CD4-positive, alpha-beta T cell (primary cell): ENCODE measurements at regions not wholly inside any gene's neighbourhood (a gene's known extent, or its start where the extent isn't known, plus 50 kb on each side); places are given as distances from the start of the nearest gene placed in this dataset.
"Not testable (repeated sequence)": the region's sequence is repeated elsewhere in the genome, so short reads cannot be mapped to it uniquely, and the experiment has no call there.

Experiments
- ATAC-seq: fragments of 200-7000 bp; cut with Tn5 transposase; one replicate; pipeline ENCODE4 v1.10.0; 2022; ENCODE audit warnings: mild to moderate bottlenecking; ENCODE audit not compliant: poor library complexity
- CTCF ChIA-PET: fragments of 350-600 bp; sonication (Branson Sonifier 250); formaldehyde crosslinking; loops from one replicate; lab custom pipeline; 2021; ENCODE audit warnings: antibody characterized with exemption, inconsistent platforms; lab: Charles Lee
- POLR2A ChIA-PET: fragments of 350-600 bp; sonication (Branson Sonifier 250); formaldehyde crosslinking; loops from one replicate; lab custom pipeline; 2021; ENCODE audit warnings: antibody characterized with exemption, inconsistent platforms; lab: Charles Lee
- DNase-seq, 14 experiments: peaks; one replicate each; pipeline ENCODE4 v3.0.0-alpha.2; 2013 to 2020; ENCODE audit warnings: mixed read lengths in 2 of 14
- H3K27ac ChIP-seq, 2 donors: one replicate each; pipeline versions ENCODE4 v1.5.1 to v1.7.0; 2013; ENCODE audit warnings: low read length in 2 of 2, low read depth in 1 of 2, mild to moderate bottlenecking in 1 of 2
- H3K27me3 ChIP-seq, 2 experiments: 1 replicate in 1 of 2; 2 replicates in 1 of 2; pipeline versions ENCODE4 v1.6.1 to v1.7.0; 2013; ENCODE audit warnings: low read length in 2 of 2, control low read depth in 1 of 2, mild to moderate bottlenecking in 1 of 2, moderate library complexity in 1 of 2; ENCODE audit not compliant: insufficient read depth in 2 of 2, control insufficient read depth in 1 of 2
- H3K36me3 ChIP-seq: one replicate; pipeline ENCODE4 v1.6.1; 2013; ENCODE audit warnings: low read length, control low read depth; ENCODE audit not compliant: insufficient read depth
- H3K4me1 ChIP-seq: one replicate; pipeline ENCODE4 v1.6.1; 2013; ENCODE audit warnings: low read length, control low read depth; ENCODE audit not compliant: insufficient read depth
- H3K4me3 ChIP-seq: one replicate; pipeline ENCODE4 v1.5.1; 2013; ENCODE audit warnings: mild to moderate bottlenecking, low read length, moderate library complexity
- H3K9me3 ChIP-seq, 2 experiments: 1 replicate in 1 of 2; 2 replicates in 1 of 2; pipeline versions ENCODE4 v1.6.1 to v1.7.0; 2013; ENCODE audit warnings: low read length in 2 of 2, mild to moderate bottlenecking in 2 of 2, control low read depth in 1 of 2, moderate library complexity in 1 of 2; ENCODE audit not compliant: control insufficient read depth in 1 of 2, insufficient read depth in 1 of 2
- H3K27ac Mint-ChIP-seq: one replicate; pipeline ENCODE4 v1.8.0; 2020; ENCODE audit warnings: mixed read lengths
- H3K27me3 Mint-ChIP-seq: one replicate; pipeline ENCODE4 v1.8.0; 2021; ENCODE audit warnings: mixed read lengths
- H3K36me3 Mint-ChIP-seq: one replicate; pipeline ENCODE4 v1.8.0; 2021; ENCODE audit warnings: low read depth, mixed read lengths
- H3K4me1 Mint-ChIP-seq: one replicate; pipeline ENCODE4 v1.8.0; 2021; ENCODE audit warnings: low read depth, mixed read lengths
- H3K4me3 Mint-ChIP-seq: one replicate; pipeline ENCODE4 v1.8.0; 2020; ENCODE audit warnings: mild to moderate bottlenecking, mixed read lengths
- H3K9me3 Mint-ChIP-seq: one replicate; pipeline ENCODE4 v1.8.0; 2020; ENCODE audit warnings: mixed read lengths
- intact Hi-C, 2 experiments: fragments of 100-400 bp; cut with DNase I in 1 of 2; cut with micrococcal nuclease in 1 of 2; formaldehyde crosslinking; loops; one replicate each; pipeline versions ENCODE4 v1.15.1 to v1.9.0; 2023 to 2025; cut with DNase I, micrococcal nuclease

DNA sequence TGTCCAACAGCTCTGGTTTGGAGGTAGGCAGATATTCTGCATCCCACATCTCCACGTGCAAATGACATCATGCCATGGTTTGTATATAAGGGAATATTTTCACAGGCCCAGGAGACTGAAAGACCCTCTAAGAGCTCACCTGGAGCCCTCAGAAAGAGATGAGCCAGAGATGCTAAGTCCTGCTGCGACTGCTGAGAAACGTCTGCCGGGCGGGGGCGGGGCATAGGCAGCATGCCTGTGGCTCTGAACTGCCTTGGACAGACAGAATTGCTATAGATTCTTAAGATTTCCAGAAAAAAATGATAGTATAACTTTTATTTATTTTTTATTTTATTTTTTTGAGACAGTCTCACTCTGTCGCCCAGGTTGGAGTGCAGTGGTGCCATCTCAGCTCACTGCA, 64.2 kb upstream of the METTL9 start:
- H3K27me3 ChIP-seq, H3K9me3 ChIP-seq, intact Hi-C loops, H3K27me3 Mint-ChIP-seq, DNase-seq, POLR2A ChIA-PET, CTCF ChIA-PET, H3K4me3 ChIP-seq, H3K36me3 ChIP-seq, H3K4me1 ChIP-seq, ATAC-seq, H3K27ac ChIP-seq, H3K9me3 Mint-ChIP-seq, H3K36me3 Mint-ChIP-seq, H3K4me1 Mint-ChIP-seq, H3K27ac Mint-ChIP-seq, H3K4me3 Mint-ChIP-seq: not testable (repeated sequence)

- H3K27me3 Mint-ChIP-seq, H3K27ac Mint-ChIP-seq, DNase-seq, H3K4me3 Mint-ChIP-seq, H3K9me3 ChIP-seq, POLR2A ChIA-PET, H3K9me3 Mint-ChIP-seq, H3K36me3 Mint-ChIP-seq, H3K27me3 ChIP-seq, H3K36me3 ChIP-seq, ATAC-seq, CTCF ChIA-PET, intact Hi-C loops, H3K27ac ChIP-seq, H3K4me3 ChIP-seq: not testable (repeated sequence)
- peaks cover 11% of the 10 kb centered on the region for H3K4me1 ChIP-seq
- peaks cover 11% of the 10 kb centered on the region for H3K4me1 Mint-ChIP-seq
Measured at GRCh38 chr16:21536740-21537139, 62.6 kb upstream of the METTL9 start.

- H3K4me3 Mint-ChIP-seq, H3K4me3 ChIP-seq, H3K36me3 ChIP-seq, H3K27ac Mint-ChIP-seq, H3K27me3 ChIP-seq, DNase-seq, H3K9me3 Mint-ChIP-seq, H3K9me3 ChIP-seq, H3K27ac ChIP-seq, H3K36me3 Mint-ChIP-seq, ATAC-seq, CTCF ChIA-PET, POLR2A ChIA-PET, H3K27me3 Mint-ChIP-seq, intact Hi-C loops: not testable (repeated sequence)
- H3K4me1 ChIP-seq: peaks cover 12% of the 10 kb centered on the region
- peaks cover 11% of the 10 kb centered on the region for H3K4me1 Mint-ChIP-seq
Measured at GRCh38 chr16:21537598-21537997, 61.8 kb upstream of the METTL9 start.

DNA sequence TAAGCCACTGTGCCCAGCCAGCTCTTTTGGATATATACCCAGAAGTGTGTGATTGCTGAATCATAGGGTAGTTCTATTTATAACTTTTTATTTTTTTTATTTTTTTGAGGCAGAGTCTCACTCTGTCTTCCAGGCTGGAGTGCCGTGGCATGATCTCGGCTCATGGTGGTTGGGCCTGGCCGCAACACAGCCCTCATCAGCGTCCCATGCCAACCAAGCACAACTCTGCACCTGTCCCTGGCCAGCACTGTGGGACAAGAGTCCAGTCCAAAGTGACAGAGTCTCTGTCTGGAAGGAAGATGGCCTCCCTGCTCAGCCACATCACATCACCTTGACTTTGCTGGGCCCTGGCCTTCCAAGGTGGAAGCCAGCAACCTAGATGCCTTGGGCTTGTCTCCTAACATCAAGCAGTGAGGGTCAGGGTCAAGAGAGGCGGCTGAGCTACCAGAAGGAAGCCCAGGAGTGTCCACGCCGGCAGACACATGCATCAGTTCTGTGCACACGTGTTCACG, 60.2 kb upstream of the METTL9 start:
- H3K36me3 ChIP-seq, H3K9me3 Mint-ChIP-seq, H3K27me3 ChIP-seq, ATAC-seq, H3K27ac Mint-ChIP-seq, H3K27me3 Mint-ChIP-seq, H3K27ac ChIP-seq, H3K4me3 ChIP-seq, DNase-seq, H3K9me3 ChIP-seq, H3K4me3 Mint-ChIP-seq, POLR2A ChIA-PET, intact Hi-C loops, H3K36me3 Mint-ChIP-seq, CTCF ChIA-PET: not testable (repeated sequence)
- peaks cover 12% of the 10 kb centered on the region for H3K4me1 ChIP-seq
- H3K4me1 Mint-ChIP-seq: peaks cover 11% of the 10 kb centered on the region

GRCh38 chr16:21540770-21541433, 58.5 kb upstream of the METTL9 start:
- H3K36me3 Mint-ChIP-seq, POLR2A ChIA-PET, H3K9me3 ChIP-seq, intact Hi-C loops, H3K27ac ChIP-seq, H3K4me3 ChIP-seq, H3K27me3 Mint-ChIP-seq, H3K27me3 ChIP-seq, H3K27ac Mint-ChIP-seq, H3K36me3 ChIP-seq, H3K9me3 Mint-ChIP-seq, H3K4me3 Mint-ChIP-seq: not testable (repeated sequence)
- CTCF ChIA-PET: interaction anchor here (0.7 kb wide), 1 partner anchor 520 kb away, joined by 3 read pairs; no protein-coding TSS in a partner anchor
- H3K4me1 ChIP-seq: peaks cover 12% of the 10 kb centered on the region
- ATAC-seq (peak; percentile 83), DNase-seq (peak in 5 of 14 experiments; percentile 5 to 67 (median 52))
- H3K4me1 Mint-ChIP-seq: peaks cover 11% of the 10 kb centered on the region

DNA sequence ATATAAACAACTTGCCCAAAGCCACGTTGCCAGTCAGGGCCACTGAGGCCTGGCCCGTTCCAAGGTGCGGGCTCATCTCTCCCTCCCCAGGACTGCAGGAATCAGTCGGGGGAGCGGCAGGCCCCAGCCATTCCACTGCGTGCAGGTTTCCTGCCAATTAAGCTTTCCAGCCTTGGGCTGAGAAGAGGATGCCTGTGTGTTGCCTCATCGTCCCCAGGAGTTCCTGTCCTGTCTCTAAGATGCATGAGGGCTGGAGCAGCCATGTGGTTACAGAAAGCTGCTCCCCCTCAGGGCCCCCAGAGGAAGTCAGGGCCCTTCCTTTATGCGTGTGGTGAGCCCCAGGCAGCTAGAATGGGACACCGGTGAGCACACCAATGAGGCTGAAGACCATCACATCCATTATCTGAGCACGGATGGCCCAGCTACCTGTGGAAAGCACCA, 57.7 kb upstream of the METTL9 start:
- H3K36me3 ChIP-seq, CTCF ChIA-PET, H3K4me3 ChIP-seq, H3K4me3 Mint-ChIP-seq, POLR2A ChIA-PET, H3K9me3 ChIP-seq, H3K27me3 ChIP-seq, H3K27ac ChIP-seq, H3K36me3 Mint-ChIP-seq, H3K27ac Mint-ChIP-seq, H3K27me3 Mint-ChIP-seq, intact Hi-C loops, H3K9me3 Mint-ChIP-seq: not testable (repeated sequence)
- H3K4me1 Mint-ChIP-seq: peaks cover 11% of the 10 kb centered on the region
- ATAC-seq: peak; percentile 20
- peaks cover 12% of the 10 kb centered on the region for H3K4me1 ChIP-seq
- peak in 1 of 14 experiments; percentile 53 for DNase-seq

GRCh38 chr16:21542075-21542474, 57.3 kb upstream of the METTL9 start:
- not testable (repeated sequence) for H3K9me3 Mint-ChIP-seq, ATAC-seq

More at GRCh38 chr16:21542075-21542474, 57.3 kb upstream of the METTL9 start:
- H3K4me1 ChIP-seq: peaks cover 12% of the 10 kb centered on the region
- H3K4me1 Mint-ChIP-seq: peaks cover 11% of the 10 kb centered on the region
- DNase-seq, intact Hi-C loops, CTCF ChIA-PET, H3K4me3 ChIP-seq, H3K36me3 Mint-ChIP-seq, H3K27ac Mint-ChIP-seq, H3K27ac ChIP-seq, POLR2A ChIA-PET, H3K4me3 Mint-ChIP-seq, H3K27me3 Mint-ChIP-seq, H3K9me3 ChIP-seq, H3K27me3 ChIP-seq, H3K36me3 ChIP-seq: not testable (repeated sequence)
